MM.1S (cell line): ENCODE measurements at regions not wholly inside any gene's neighbourhood (a gene's known extent, or its start where the extent isn't known, plus 50 kb on each side); places are given as distances from the start of the nearest gene placed in this dataset.

Experiments
- DNase-seq: peaks from one replicate; pipeline ENCODE4 v3.0.0-alpha.2; 2015
- H2AFZ ChIP-seq: fragments of 300-600 bp; sonication (generic); 2 replicates; pipeline ENCODE4 v1.6.0; 2016; ENCODE audit warnings: antibody characterized with exemption, low read length
- H3F3A ChIP-seq: fragments of 300-600 bp; sonication (generic); 2 replicates; pipeline ENCODE4 v1.6.1; 2016; ENCODE audit warnings: mild to moderate bottlenecking, antibody characterized with exemption, low read length, moderate library complexity, mixed read lengths; ENCODE audit not compliant: insufficient read depth
- H3K27ac ChIP-seq: fragments of 300-600 bp; sonication (generic); 2 replicates; pipeline ENCODE4 v1.5.1; 2016; ENCODE audit warnings: mild to moderate bottlenecking, low read length
- H3K27me3 ChIP-seq: fragments of 300-600 bp; sonication (generic); replicated peaks from 2 replicates; pipeline ENCODE4 v1.6.0; 2016; ENCODE audit warnings: low read length; ENCODE audit not compliant: insufficient read depth
- H3K36me3 ChIP-seq: fragments of 300-600 bp; sonication (generic); replicated peaks from 2 replicates; pipeline ENCODE4 v1.6.1; 2016; ENCODE audit warnings: mild to moderate bottlenecking, low read length, mixed read lengths; ENCODE audit not compliant: insufficient read depth
- H3K4me1 ChIP-seq: fragments of 300-600 bp; sonication (generic); 2 replicates; pipeline ENCODE4 v1.6.1; 2016; ENCODE audit warnings: low read length, mixed read lengths
- H3K4me2 ChIP-seq: fragments of 300-600 bp; sonication (generic); 2 replicates; pipeline ENCODE4 v1.6.0; 2016; ENCODE audit warnings: low read depth, low read length
- H3K4me3 ChIP-seq: fragments of 300-600 bp; sonication (generic); 2 replicates; pipeline ENCODE4 v1.5.1; 2016; ENCODE audit warnings: low read length, mixed read lengths
- H3K79me2 ChIP-seq: fragments of 300-600 bp; sonication (generic); 2 replicates; pipeline ENCODE4 v1.6.1; 2016; ENCODE audit warnings: mixed run types, low read length, mixed read lengths
- H3K9ac ChIP-seq: fragments of 300-600 bp; sonication (generic); 2 replicates; pipeline ENCODE4 v1.6.1; 2016; ENCODE audit warnings: low read length, mixed read lengths
- H3K9me2 ChIP-seq: fragments of 300-600 bp; sonication (generic); replicated peaks from 2 replicates; pipeline ENCODE4 v1.6.1; 2016; ENCODE audit warnings: mild to moderate bottlenecking, low read length, mixed read lengths; ENCODE audit not compliant: insufficient read depth
- H3K9me3 ChIP-seq: fragments of 300-600 bp; sonication (generic); replicated peaks from 2 replicates; pipeline ENCODE4 v1.6.1; 2016; ENCODE audit warnings: mild to moderate bottlenecking, low read length, mixed read lengths; ENCODE audit not compliant: insufficient read depth
- H4K20me1 ChIP-seq: fragments of 300-600 bp; sonication (generic); 2 replicates; pipeline ENCODE4 v1.6.1; 2016; ENCODE audit warnings: mild to moderate bottlenecking, low read length, moderate library complexity, mixed read lengths; ENCODE audit not compliant: insufficient read depth
- EZH2 ChIP-seq: fragments of 300-600 bp; sonication (generic); optimal IDR thresholded peaks from 2 replicates; pipeline ENCODE3; 2017; ENCODE audit warnings: low read depth, mild to moderate bottlenecking, antibody characterized with exemption, low read length, mixed read lengths
- EZH2phosphoT487 ChIP-seq: fragments of 300-600 bp; sonication (generic); IDR thresholded peaks from 2 replicates; pipeline ENCODE4 v1.6.1; 2018; ENCODE audit warnings: antibody characterized with exemption, low read length
- TF ChIP-seq, protein P1 (sequence below): fragments of 300-600 bp; sonication (generic); IDR thresholded peaks from 2 replicates; pipeline ENCODE4 v1.5.1; 2016; ENCODE audit warnings: antibody characterized with exemption, low read length, mixed read lengths

DNA sequence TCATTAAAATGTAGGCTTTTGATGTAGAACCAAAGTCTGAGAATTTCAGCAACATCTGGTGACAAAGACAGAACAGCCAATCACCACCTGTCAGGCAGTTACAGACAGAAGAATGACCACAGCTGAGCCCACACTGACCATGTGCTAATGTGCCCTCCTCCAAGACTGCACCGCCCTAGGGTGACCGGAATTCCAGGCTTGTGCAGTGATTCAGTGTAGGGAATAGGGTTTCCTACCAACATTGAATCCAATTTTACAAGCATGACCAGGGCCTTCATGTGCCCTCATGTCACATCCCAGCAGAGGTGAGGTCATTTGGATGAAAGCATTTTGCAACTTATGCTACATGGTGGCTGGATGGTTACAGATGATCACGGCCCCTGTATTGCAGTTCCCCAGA is 412.5 kb downstream of the SOX2 start:
- TF ChIP-seq EZH2 (no peak), EZH2phosphoT487 (no peak)
- TF ChIP-seq, protein P1, sequence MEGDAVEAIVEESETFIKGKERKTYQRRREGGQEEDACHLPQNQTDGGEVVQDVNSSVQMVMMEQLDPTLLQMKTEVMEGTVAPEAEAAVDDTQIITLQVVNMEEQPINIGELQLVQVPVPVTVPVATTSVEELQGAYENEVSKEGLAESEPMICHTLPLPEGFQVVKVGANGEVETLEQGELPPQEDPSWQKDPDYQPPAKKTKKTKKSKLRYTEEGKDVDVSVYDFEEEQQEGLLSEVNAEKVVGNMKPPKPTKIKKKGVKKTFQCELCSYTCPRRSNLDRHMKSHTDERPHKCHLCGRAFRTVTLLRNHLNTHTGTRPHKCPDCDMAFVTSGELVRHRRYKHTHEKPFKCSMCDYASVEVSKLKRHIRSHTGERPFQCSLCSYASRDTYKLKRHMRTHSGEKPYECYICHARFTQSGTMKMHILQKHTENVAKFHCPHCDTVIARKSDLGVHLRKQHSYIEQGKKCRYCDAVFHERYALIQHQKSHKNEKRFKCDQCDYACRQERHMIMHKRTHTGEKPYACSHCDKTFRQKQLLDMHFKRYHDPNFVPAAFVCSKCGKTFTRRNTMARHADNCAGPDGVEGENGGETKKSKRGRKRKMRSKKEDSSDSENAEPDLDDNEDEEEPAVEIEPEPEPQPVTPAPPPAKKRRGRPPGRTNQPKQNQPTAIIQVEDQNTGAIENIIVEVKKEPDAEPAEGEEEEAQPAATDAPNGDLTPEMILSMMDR, result no peak
- Histone ChIP-seq H3K4me1 (no peaks in the 10 kb centered on the region), H4K20me1 (no peaks in the 10 kb centered on the region), H3F3A (no peaks in the 10 kb centered on the region), H3K9ac (no peak overlapping the region), H2AFZ (no peak overlapping the region), H3K36me3 (no peaks in the 10 kb centered on the region), H3K27me3 (no peaks in the 10 kb centered on the region), H3K79me2 (no peaks in the 10 kb centered on the region), H3K9me2 (no peaks in the 10 kb centered on the region), H3K27ac (no peak overlapping the region), H3K4me3 (no peak overlapping the region), H3K4me2 (no peak overlapping the region), H3K9me3 (no peaks in the 10 kb centered on the region)
- no peak for DNase-seq

DNA sequence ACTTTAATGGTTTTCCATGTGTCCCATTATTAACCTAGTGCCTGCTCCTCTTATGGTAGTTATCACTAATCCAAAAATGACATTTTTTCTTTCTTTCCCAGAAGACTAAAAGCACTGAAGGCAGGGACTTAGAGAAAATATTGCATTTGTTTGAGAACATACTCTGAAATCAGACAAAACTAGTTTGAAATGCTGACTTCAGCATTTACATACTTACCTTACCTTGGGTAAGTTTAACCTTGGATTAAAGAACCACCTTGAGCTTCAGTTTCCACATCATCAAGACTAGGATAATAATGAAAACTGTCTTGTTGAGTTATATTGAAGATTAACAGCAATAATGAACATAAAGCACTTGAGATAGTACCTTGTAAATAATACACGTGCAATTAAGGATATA is 413.0 kb downstream of the SOX2 start:
- Histone ChIP-seq H3K9ac (no peak overlapping the region), H2AFZ (no peak overlapping the region), H3K27ac (no peak overlapping the region), H3K4me2 (no peak overlapping the region), H3K79me2 (no peaks in the 10 kb centered on the region), H3K27me3 (no peaks in the 10 kb centered on the region), H3K4me3 (no peak overlapping the region), H3K9me3 (no peaks in the 10 kb centered on the region), H3K4me1 (no peaks in the 10 kb centered on the region), H3F3A (no peaks in the 10 kb centered on the region), H4K20me1 (no peaks in the 10 kb centered on the region), H3K36me3 (no peaks in the 10 kb centered on the region), H3K9me2 (no peaks in the 10 kb centered on the region)
- no peak for DNase-seq
- TF ChIP-seq EZH2phosphoT487, result no peak
- TF ChIP-seq EZH2, result no peak
- TF ChIP-seq, protein P1, result no peak

DNA sequence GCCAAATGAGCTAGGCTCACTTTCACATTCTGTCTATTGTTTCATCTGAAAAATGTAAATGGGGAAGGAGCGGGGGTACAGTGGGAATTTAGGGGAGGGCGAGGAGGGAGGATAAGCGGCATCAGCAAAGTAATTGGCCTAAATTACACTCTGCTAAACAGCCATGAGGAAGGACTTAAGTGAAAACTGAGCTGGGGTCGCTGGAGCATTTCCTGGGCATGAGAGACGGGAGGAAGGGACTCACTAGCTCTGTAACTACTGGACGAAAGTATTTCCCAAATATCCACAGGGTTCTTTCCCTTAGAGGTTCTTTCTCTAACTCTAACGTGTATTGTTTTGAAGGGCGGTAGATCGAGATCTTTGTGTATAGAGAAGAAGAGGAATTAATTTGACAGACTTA is 418.0 kb downstream of the SOX2 start:
- H3K27ac ChIP-seq, result no peak overlapping the region
- TF ChIP-seq EZH2, result no peak
- no peaks in the 10 kb centered on the region for H3K27me3 ChIP-seq
- H3K4me3 ChIP-seq, result no peak overlapping the region
- DNase-seq, result no peak
- no peaks in the 10 kb centered on the region for H3F3A ChIP-seq
- H3K79me2 ChIP-seq, result no peaks in the 10 kb centered on the region
- H3K9ac ChIP-seq, result no peak overlapping the region
- no peak overlapping the region for H2AFZ ChIP-seq
- no peaks in the 10 kb centered on the region for H3K36me3 ChIP-seq
- H3K9me2 ChIP-seq, result no peaks in the 10 kb centered on the region
- H4K20me1 ChIP-seq, result no peaks in the 10 kb centered on the region
- H3K9me3 ChIP-seq, result no peaks in the 10 kb centered on the region
- no peak overlapping the region for H3K4me2 ChIP-seq
- no peaks in the 10 kb centered on the region for H3K4me1 ChIP-seq

DNA sequence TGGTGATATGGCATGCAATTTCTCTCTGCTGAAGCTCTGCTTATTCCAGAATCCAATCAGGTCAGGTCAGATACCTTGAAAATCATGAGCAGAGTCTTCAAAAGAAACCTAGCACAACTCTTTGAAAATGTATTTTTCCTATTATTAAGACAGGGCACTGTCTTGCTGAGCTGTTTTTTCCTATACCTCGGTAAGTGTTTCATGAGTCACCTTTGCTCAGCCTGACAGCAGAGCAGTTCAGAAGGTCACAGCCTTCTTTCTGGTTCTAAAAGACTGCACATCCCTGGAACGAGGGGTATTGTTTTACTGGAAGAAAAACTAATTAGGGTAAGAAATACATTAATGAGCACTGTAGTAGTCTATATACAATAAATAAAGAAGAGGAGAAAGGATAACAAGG is 422.0 kb downstream of the SOX2 start:
- Histone ChIP-seq H3K79me2 (no peaks in the 10 kb centered on the region), H3K4me3 (no peak overlapping the region), H3K4me1 (no peaks in the 10 kb centered on the region), H4K20me1 (no peaks in the 10 kb centered on the region), H3K9ac (no peak overlapping the region), H3K9me3 (no peaks in the 10 kb centered on the region), H3K36me3 (no peaks in the 10 kb centered on the region), H3K27ac (no peak overlapping the region), H3F3A (no peaks in the 10 kb centered on the region), H2AFZ (no peak overlapping the region), H3K4me2 (no peak overlapping the region), H3K27me3 (no peaks in the 10 kb centered on the region), H3K9me2 (no peaks in the 10 kb centered on the region)
- DNase-seq, result no peak
- TF ChIP-seq EZH2, result no peak
- TF ChIP-seq, protein P1, result no peak
